Smooth muscle cell (in vitro differentiated cells): ENCODE measurements at regions not wholly inside any gene's neighbourhood (a gene's known extent, or its start where the extent isn't known, plus 50 kb on each side); places are given as distances from the start of the nearest gene placed in this dataset.

Source experiments
- DNase-seq: peaks from one replicate; lab custom pipeline; 2025; ENCODE audit not compliant: unreplicated experiment; lab: John Stamatoyannopoulos, UW
- H2AFZ ChIP-seq: fragments of 200-600 bp; sonication (generic); 2 replicates; pipeline ENCODE4 v1.6.0; 2016; ENCODE audit warnings: antibody characterized with exemption, low read depth, mild to moderate bottlenecking
- H3F3A ChIP-seq: fragments of 200-600 bp; sonication (generic); 2 replicates; pipeline ENCODE4 v1.6.0; 2017; ENCODE audit warnings: antibody characterized with exemption, low read depth
- H3K27ac ChIP-seq: fragments of 200-600 bp; sonication (generic); 2 replicates; pipeline ENCODE4 v1.5.1; 2016; ENCODE audit warnings: low read depth, mild to moderate bottlenecking
- H3K27me3 ChIP-seq: fragments of 200-600 bp; sonication (generic); 2 replicates; pipeline ENCODE4 v1.6.1; 2016; ENCODE audit warnings: low read depth, mild to moderate bottlenecking
- H3K36me3 ChIP-seq: fragments of 200-600 bp; sonication (generic); 2 replicates; pipeline ENCODE4 v1.5.1; 2016; ENCODE audit warnings: low read depth
- H3K4me1 ChIP-seq: fragments of 200-600 bp; sonication (generic); 2 replicates; pipeline ENCODE4 v1.5.1; 2016; ENCODE audit warnings: low read depth
- H3K4me2 ChIP-seq: fragments of 200-600 bp; sonication (generic); 2 replicates; pipeline ENCODE4 v1.6.0; 2016; ENCODE audit warnings: mild to moderate bottlenecking
- H3K4me3 ChIP-seq: fragments of 200-600 bp; sonication (generic); 2 replicates; pipeline ENCODE4 v1.5.1; 2016; ENCODE audit warnings: mild to moderate bottlenecking
- H3K79me2 ChIP-seq: fragments of 200-600 bp; sonication (generic); 2 replicates; pipeline ENCODE4 v1.6.0; 2016; ENCODE audit warnings: low read depth, mild to moderate bottlenecking
- H3K9ac ChIP-seq: fragments of 200-600 bp; sonication (generic); 2 replicates; pipeline ENCODE4 v1.6.0; 2016; ENCODE audit warnings: low read depth
- H3K9me3 ChIP-seq: fragments of 200-600 bp; sonication (generic); replicated peaks from 2 replicates; pipeline ENCODE4 v1.5.1; 2016; ENCODE audit warnings: low read depth
- H4K20me1 ChIP-seq: fragments of 200-600 bp; sonication (generic); 2 replicates; pipeline ENCODE4 v1.6.0; 2016; ENCODE audit warnings: low read depth
- CTCF ChIP-seq: fragments of 200-600 bp; sonication (generic); IDR thresholded peaks from 2 replicates; pipeline ENCODE4 v1.5.1; 2017; ENCODE audit warnings: borderline replicate concordance, mild to moderate bottlenecking, antibody characterized with exemption; ENCODE audit not compliant: insufficient read depth, poor library complexity, severe bottlenecking
- WGBS: methylation state at CpG from one replicate; pipeline ENCODE4 v1.1.7; 2016; ENCODE audit warnings: low lambda C conversion rate; 5-methylcytosine and 5-hydroxymethylcytosine counted together

DNA sequence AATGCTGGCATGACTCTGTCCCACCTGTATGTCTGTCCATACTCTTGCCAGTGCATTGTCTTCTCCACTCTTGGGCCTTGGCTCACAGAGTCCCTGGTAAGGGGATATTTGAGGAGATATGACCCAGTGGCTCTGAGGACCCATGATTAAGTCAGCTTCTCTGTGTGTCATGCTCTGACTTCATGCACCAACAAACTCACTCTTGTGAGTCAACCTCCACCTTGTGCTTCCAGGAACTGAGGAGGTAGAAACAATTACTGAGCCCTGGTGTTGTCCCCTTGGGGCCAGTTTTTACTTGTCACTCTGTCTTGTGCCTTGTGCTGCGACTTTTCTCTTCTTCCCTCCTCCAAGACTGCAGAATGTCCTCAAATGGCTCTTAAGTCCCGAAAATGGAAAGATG is 127.1 kb downstream of the ABHD5 start:
- WGBS = 86% methylated on average over 2 of the region's 2 CpGs
- Histone ChIP-seq H3K4me2 (no peak overlapping the region), H3K36me3 (no peaks in the 10 kb centered on the region)

GRCh38 chr3:43818229-43818628 is 127.5 kb downstream of the ABHD5 start:
- H3K4me1 ChIP-seq = no peaks in the 10 kb centered on the region
- no peaks in the 10 kb centered on the region for H3K36me3 ChIP-seq
- H3F3A ChIP-seq = no peaks in the 10 kb centered on the region
- no peaks in the 10 kb centered on the region for H4K20me1 ChIP-seq
- no peak overlapping the region for H2AFZ ChIP-seq
- H3K4me2 ChIP-seq = no peak overlapping the region
- H3K27me3 ChIP-seq = peaks cover 10% of the 10 kb centered on the region
- no peak overlapping the region for H3K4me3 ChIP-seq
- no peaks in the 10 kb centered on the region for H3K79me2 ChIP-seq
- no peak overlapping the region for H3K27ac ChIP-seq
- H3K9ac ChIP-seq = no peak overlapping the region
- TF ChIP-seq CTCF = no peak
- no peak for DNase-seq
- no peaks in the 10 kb centered on the region for H3K9me3 ChIP-seq

More for the DNA sequence above, 127.1 kb downstream of the ABHD5 start:
- Histone ChIP-seq H3K27me3 (peaks cover 10% of the 10 kb centered on the region), H3K27ac (no peak overlapping the region), H4K20me1 (no peaks in the 10 kb centered on the region), H2AFZ (no peak overlapping the region), H3F3A (no peaks in the 10 kb centered on the region), H3K4me1 (no peaks in the 10 kb centered on the region), H3K9me3 (no peaks in the 10 kb centered on the region), H3K9ac (no peak overlapping the region), H3K4me3 (no peak overlapping the region), H3K79me2 (no peaks in the 10 kb centered on the region)
- no peak for TF ChIP-seq CTCF
- DNase-seq = no peak

DNA sequence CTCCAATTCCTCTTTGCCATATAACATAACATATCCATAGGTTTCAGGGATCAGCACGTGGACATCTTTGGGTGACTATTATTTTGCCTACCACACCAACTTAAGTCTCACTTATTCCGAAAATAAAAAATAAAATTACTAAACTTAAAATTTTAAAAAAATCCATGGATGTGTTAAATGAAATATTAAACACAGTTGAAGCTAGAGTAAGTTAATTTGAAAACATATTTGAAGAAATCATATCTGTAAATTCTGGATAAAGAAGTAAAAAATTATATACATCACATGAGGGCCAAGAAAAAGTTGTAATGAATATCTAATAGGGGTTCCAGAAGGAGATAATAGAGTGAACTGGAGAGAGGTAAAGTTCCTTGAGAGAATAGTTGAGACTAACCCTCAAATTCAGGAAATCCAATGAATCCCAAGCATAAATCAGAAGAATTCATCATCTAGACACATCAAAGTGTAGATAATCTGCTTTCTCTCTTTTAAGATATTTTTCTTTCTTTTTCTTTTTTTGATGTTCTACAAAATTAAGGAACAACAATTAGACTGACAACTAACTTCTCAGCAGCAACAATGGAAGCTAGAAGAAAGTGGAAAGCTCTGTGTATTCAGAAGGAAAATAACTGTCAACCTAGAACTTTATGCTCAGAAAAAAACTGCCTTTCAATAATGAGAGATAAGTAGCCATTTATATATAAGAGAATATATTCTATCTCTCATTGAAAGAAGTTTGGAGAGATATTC is 147.4 kb downstream of the ABHD5 start:
- Histone ChIP-seq H3K9ac (no peak overlapping the region), H3K4me1 (no peaks in the 10 kb centered on the region), H2AFZ (no peak overlapping the region), H3K4me3 (no peak overlapping the region), H4K20me1 (no peaks in the 10 kb centered on the region), H3K27me3 (no peaks in the 10 kb centered on the region), H3K9me3 (no peaks in the 10 kb centered on the region), H3K79me2 (no peaks in the 10 kb centered on the region), H3K27ac (no peak overlapping the region), H3K36me3 (no peaks in the 10 kb centered on the region), H3F3A (no peaks in the 10 kb centered on the region), H3K4me2 (no peak overlapping the region)
- no peak for TF ChIP-seq CTCF
- 29% methylated on average over 2 of the region's 2 CpGs for WGBS
- DNase-seq = no peak

- Histone ChIP-seq H3K4me3 (no peak overlapping the region), H3F3A (no peaks in the 10 kb centered on the region), H2AFZ (no peak overlapping the region), H3K27ac (no peak overlapping the region), H4K20me1 (no peaks in the 10 kb centered on the region), H3K79me2 (no peaks in the 10 kb centered on the region), H3K9ac (no peak overlapping the region), H3K27me3 (no peaks in the 10 kb centered on the region), H3K9me3 (no peaks in the 10 kb centered on the region), H3K4me2 (no peak overlapping the region), H3K36me3 (no peaks in the 10 kb centered on the region), H3K4me1 (no peaks in the 10 kb centered on the region)
- no peak for DNase-seq
- no peak for TF ChIP-seq CTCF
- 78% methylated on average over 1 of the region's 1 CpG for WGBS
Measured at GRCh38 chr3:43838877-43839276, 148.1 kb downstream of the ABHD5 start.
